K562 (cell line): ENCODE measurements at regions not wholly inside any gene's neighbourhood (a gene's known extent, or its start where the extent isn't known, plus 50 kb on each side); places are given as distances from the start of the nearest gene placed in this dataset.

Source experiments
- ATAC-seq: fragments of 200-7000 bp; cut with Tn5 transposase; 3 replicates; pipeline ENCODE4 v1.9.1; 2020; ENCODE audit warnings: moderate library complexity
- BruUV-seq: library from RNA; stranded (reverse); fragments of 400-500 nt; replicated peaks from 2 replicates; lab custom pipeline; 2021; lab: Mats Ljungman, UMichigan
- CTCF ChIA-PET: fragments of 300-600 bp; formaldehyde crosslinking; extraction: SDS; loops from one replicate; lab custom pipeline; 2021; ENCODE audit warnings: low intra/inter-chr PET ratio; lab: Yijun Ruan, JAX
- POLR2A ChIA-PET: fragments of 300-600, 350-650 bp; sonication (Branson Sonifier 250); formaldehyde crosslinking; extraction: SDS; loops from one replicate; lab custom pipeline; 2021; ENCODE audit warnings: antibody characterized with exemption, inconsistent platforms; lab: Yijun Ruan, JAX
- DNase-seq, 4 experiments: peaks; one replicate each; pipeline versions ENCODE4 v3.0.0 to v3.0.0-alpha.2; 2011 to 2018; ENCODE audit warnings: low spot score in 3 of 4, mixed read lengths in 3 of 4; ENCODE audit errors: extremely low read depth in 1 of 4
- FAIRE-seq: peaks from 2 replicates; lab custom pipeline; 2011; peaks lifted over from hg19 to GRCh38; lab: Jason Lieb, UNC
- H2AFZ ChIP-seq: 2 replicates; pipeline ENCODE4 v1.6.0; 2011; ENCODE audit warnings: low read depth, low read length, control low read depth, inconsistent platforms
- H3K27ac ChIP-seq: fragments of 200-600 bp; 3 replicates; pipeline ENCODE4 v1.8.0; 2011; ENCODE audit warnings: low read depth, mild to moderate bottlenecking, control low read depth, inconsistent platforms, low read length, moderate library complexity, mixed read lengths; ENCODE audit errors: extremely low read depth
- H3K27me3 ChIP-seq, 2 experiments: fragments of 300-600 bp in 1 of 2; 2 replicates in 1 of 2; 3 replicates in 1 of 2; pipeline versions ENCODE4 v1.6.0 to v1.8.0; 2011; ENCODE audit warnings: inconsistent platforms in 2 of 2, low read length in 2 of 2, mild to moderate bottlenecking in 1 of 2, mixed read lengths in 1 of 2, moderate library complexity in 1 of 2; ENCODE audit not compliant: control insufficient read depth in 2 of 2, insufficient read depth in 2 of 2
- H3K36me3 ChIP-seq: fragments of 300-600 bp; 3 replicates; pipeline ENCODE4 v1.8.0; 2011; ENCODE audit warnings: mild to moderate bottlenecking, low read length, inconsistent platforms; ENCODE audit not compliant: control insufficient read depth, insufficient read depth
- H3K4me1 ChIP-seq, 2 experiments: fragments of 200-600 bp in 1 of 2; replicated peaks in 1 of 2; 2 replicates in 1 of 2; 3 replicates in 1 of 2; pipeline versions ENCODE4 v1.5.1 to v1.8.0; 2011; ENCODE audit warnings: inconsistent platforms in 2 of 2, low read length in 2 of 2, mild to moderate bottlenecking in 1 of 2, mixed read lengths in 1 of 2, moderate library complexity in 1 of 2; ENCODE audit not compliant: control insufficient read depth in 2 of 2, insufficient read depth in 2 of 2
- H3K4me2 ChIP-seq: 2 replicates; pipeline ENCODE4 v1.6.1; 2011; ENCODE audit warnings: low read length, control low read depth, inconsistent platforms, mixed read lengths; ENCODE audit not compliant: insufficient read depth
- H3K4me3 ChIP-seq: fragments of 200-600 bp; sonication (generic), shearing (Covaris generic); 2 replicates; pipeline ENCODE4 v1.5.1; 2016; ENCODE audit warnings: control low read depth, inconsistent platforms
- H3K79me2 ChIP-seq: fragments of 200-600 bp; 3 replicates; pipeline ENCODE4 v1.8.0; 2011; ENCODE audit warnings: low read length, inconsistent platforms; ENCODE audit not compliant: control insufficient read depth, insufficient read depth
- H3K9ac ChIP-seq, 2 experiments: 2 replicates each; pipeline versions ENCODE4 v1.6.0 to v1.6.1; 2011; ENCODE audit warnings: low read depth in 2 of 2, low read length in 2 of 2, control low read depth in 1 of 2, inconsistent platforms in 1 of 2, mild to moderate bottlenecking in 1 of 2, mixed read lengths in 1 of 2; ENCODE audit not compliant: insufficient read depth in 1 of 2
- H3K9me1 ChIP-seq: one replicate; pipeline ENCODE4 v1.6.0; 2011; ENCODE audit warnings: inconsistent platforms, mild to moderate bottlenecking, low read length, moderate library complexity; ENCODE audit not compliant: control insufficient read depth, insufficient read depth
- H3K9me3 ChIP-seq: replicated peaks from 2 replicates; pipeline ENCODE4 v1.5.1; 2011; ENCODE audit warnings: low read depth, low read length, inconsistent platforms; ENCODE audit not compliant: control insufficient read depth, insufficient read depth
- H4K20me1 ChIP-seq: replicated peaks from 2 replicates; pipeline ENCODE4 v1.6.1; 2011; ENCODE audit warnings: low read length, inconsistent platforms, mixed read lengths; ENCODE audit not compliant: control insufficient read depth, insufficient read depth
- BRF1 ChIP-seq: IDR thresholded peaks from 3 replicates; pipeline ENCODE4 v1.6.1; 2011; ENCODE audit warnings: borderline replicate concordance, mild to moderate bottlenecking; ENCODE audit not compliant: insufficient read length; ENCODE audit errors: extremely low read depth
- CBX5 ChIP-seq: IDR thresholded peaks from 2 replicates; pipeline ENCODE4 v1.6.1; 2014; ENCODE audit warnings: low read depth, borderline replicate concordance
- HES1 ChIP-seq: fragments of 450-650 bp; IDR thresholded peaks from 2 replicates; pipeline ENCODE4 v1.6.1; 2016; ENCODE audit warnings: low read depth, mild to moderate bottlenecking, moderate library complexity
- LARP7 ChIP-seq: fragments of 450-650 bp; IDR thresholded peaks from 2 replicates; pipeline ENCODE4 v1.6.1; 2016
- MXD1 ChIP-seq: fragments of 250-450 bp; sonication (Bioruptor Pico); IDR thresholded peaks from 2 replicates; pipeline ENCODE4 v1.8.0; 2021; ENCODE audit warnings: borderline replicate concordance, mild to moderate bottlenecking, moderate library complexity; ENCODE audit not compliant: poor library complexity, severe bottlenecking
- NEUROD1 ChIP-seq: fragments of 150-350 bp; IDR thresholded peaks from 2 replicates; pipeline ENCODE4 v1.6.1; 2014; ENCODE audit warnings: borderline replicate concordance, low read length, low read depth; ENCODE audit not compliant: partially characterized antibody
- RBM15 ChIP-seq: fragments of 200-400 bp; formaldehyde crosslinking; IDR thresholded peaks from 2 replicates; pipeline ENCODE4 v1.6.1; 2018; ENCODE audit warnings: mild to moderate bottlenecking, low read length, moderate library complexity; ENCODE audit not compliant: insufficient read depth
- RFX5 ChIP-seq: IDR thresholded peaks from 2 replicates; pipeline ENCODE4 v1.6.1; 2011; ENCODE audit warnings: low read depth, mild to moderate bottlenecking, improper control_type of control experiment, low read length
- RFX7 ChIP-seq: fragments of 250-450 bp; sonication (Bioruptor Pico); IDR thresholded peaks from 2 replicates; pipeline ENCODE4 v1.5.1; 2021; ENCODE audit warnings: mild to moderate bottlenecking
- SMAD1 ChIP-seq: fragments of 150-350 bp; IDR thresholded peaks from 2 replicates; pipeline ENCODE4 v1.6.1; 2014; ENCODE audit warnings: low read length, low read depth; ENCODE audit not compliant: partially characterized antibody
- SMARCC2 ChIP-seq: fragments of 450-650 bp; IDR thresholded peaks from 2 replicates; pipeline ENCODE4 v1.6.1; 2017; ENCODE audit warnings: antibody characterized with exemption, moderate library complexity, mild to moderate bottlenecking, low read depth
- XRCC5 ChIP-seq: fragments of 200-400 bp; formaldehyde crosslinking; IDR thresholded peaks from 2 replicates; pipeline ENCODE4 v1.6.1; 2017; ENCODE audit warnings: low read depth, mild to moderate bottlenecking, low read length
- ZNF165 ChIP-seq: fragments of 250-450 bp; sonication (Bioruptor Pico); IDR thresholded peaks from 2 replicates; pipeline ENCODE4 v1.4.0; 2020; ENCODE audit warnings: borderline replicate concordance
- ZNF354B ChIP-seq: fragments of 250-450 bp; sonication (Bioruptor Pico); IDR thresholded peaks from 2 replicates; pipeline ENCODE4 v1.4.0; 2020
- ZNF584 ChIP-seq: fragments of 200-800 bp; sonication (Bioruptor generic); IDR thresholded peaks from 2 replicates; pipeline ENCODE4 v1.6.1; 2016; ENCODE audit warnings: low read depth, mild to moderate bottlenecking, missing genetic modification characterization, missing compliant biosample characterization
- WGBS: fragments of 100-300 bp; shearing (Covaris generic); methylation state at CpG from one replicate; pipeline ENCODE4 v1.1.6; 2016; ENCODE audit warnings: low coverage, mixed read lengths; ENCODE audit not compliant: insufficient coverage; ENCODE audit errors: missing lambda C conversion rate; 5-methylcytosine and 5-hydroxymethylcytosine counted together
- in situ Hi-C: fragments of 300-500 bp; cut with MboI; formaldehyde crosslinking; loops from 4 replicates; pipeline ENCODE4 v1.15.0; 2018; ENCODE audit warnings: inconsistent platforms, mixed read lengths
- intact Hi-C: fragments of 100-400 bp; cut with micrococcal nuclease; formaldehyde crosslinking; loops from 2 replicates; pipeline ENCODE4 v1.14.2; 2022
- TF ChIP-seq, protein P1 (sequence below): fragments of 450-650 bp; conservative IDR thresholded peaks from 2 replicates; pipeline ENCODE4 v1.6.1; 2016; ENCODE audit warnings: missing genetic modification characterization, low read depth, mild to moderate bottlenecking, missing compliant biosample characterization, moderate library complexity
- TF ChIP-seq, protein P2 (sequence below): fragments of 250-450 bp; sonication (Bioruptor Pico); IDR thresholded peaks from 2 replicates; pipeline ENCODE4 v1.4.0; 2020; ENCODE audit warnings: mild to moderate bottlenecking, moderate library complexity

DNA sequence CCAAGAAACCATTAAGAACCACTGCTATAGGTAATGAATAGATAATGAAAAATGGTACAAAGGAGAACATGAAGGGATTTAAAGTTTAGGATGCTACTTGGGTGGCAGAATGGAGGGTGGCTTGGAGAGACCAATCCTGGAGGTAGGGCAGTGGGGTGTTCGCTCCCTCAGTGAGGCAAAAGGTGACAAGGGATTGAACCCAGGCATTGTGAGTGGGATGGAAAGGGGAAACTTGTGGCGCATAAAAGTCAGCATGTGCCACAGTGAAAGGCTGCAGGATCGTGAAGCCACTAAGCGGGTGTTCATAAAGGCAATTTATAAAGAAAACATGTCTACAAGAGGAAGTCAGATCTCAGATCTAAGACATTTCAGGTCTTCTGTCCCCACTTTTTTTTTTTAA, 76.7 kb upstream of the SLC38A2 start:
- DNase-seq = no peak
- H3K79me2 ChIP-seq = no peaks in the 10 kb centered on the region
- H3K9ac ChIP-seq = no peak overlapping the region
- TF ChIP-seq, protein P1, sequence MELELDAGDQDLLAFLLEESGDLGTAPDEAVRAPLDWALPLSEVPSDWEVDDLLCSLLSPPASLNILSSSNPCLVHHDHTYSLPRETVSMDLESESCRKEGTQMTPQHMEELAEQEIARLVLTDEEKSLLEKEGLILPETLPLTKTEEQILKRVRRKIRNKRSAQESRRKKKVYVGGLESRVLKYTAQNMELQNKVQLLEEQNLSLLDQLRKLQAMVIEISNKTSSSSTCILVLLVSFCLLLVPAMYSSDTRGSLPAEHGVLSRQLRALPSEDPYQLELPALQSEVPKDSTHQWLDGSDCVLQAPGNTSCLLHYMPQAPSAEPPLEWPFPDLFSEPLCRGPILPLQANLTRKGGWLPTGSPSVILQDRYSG = no peak
- TF ChIP-seq RFX7 (CRISPR knock-in tag) = no peak
- TF ChIP-seq SMAD1 = no peak
- no peak for TF ChIP-seq LARP7
- no peak for TF ChIP-seq HES1
- TF ChIP-seq ZNF354B (CRISPR knock-in tag) = no peak
- no peak for TF ChIP-seq XRCC5
- TF ChIP-seq RBM15 = no peak
- TF ChIP-seq BRF1 = no peak
- no peak for TF ChIP-seq NEUROD1
- TF ChIP-seq, protein P2, sequence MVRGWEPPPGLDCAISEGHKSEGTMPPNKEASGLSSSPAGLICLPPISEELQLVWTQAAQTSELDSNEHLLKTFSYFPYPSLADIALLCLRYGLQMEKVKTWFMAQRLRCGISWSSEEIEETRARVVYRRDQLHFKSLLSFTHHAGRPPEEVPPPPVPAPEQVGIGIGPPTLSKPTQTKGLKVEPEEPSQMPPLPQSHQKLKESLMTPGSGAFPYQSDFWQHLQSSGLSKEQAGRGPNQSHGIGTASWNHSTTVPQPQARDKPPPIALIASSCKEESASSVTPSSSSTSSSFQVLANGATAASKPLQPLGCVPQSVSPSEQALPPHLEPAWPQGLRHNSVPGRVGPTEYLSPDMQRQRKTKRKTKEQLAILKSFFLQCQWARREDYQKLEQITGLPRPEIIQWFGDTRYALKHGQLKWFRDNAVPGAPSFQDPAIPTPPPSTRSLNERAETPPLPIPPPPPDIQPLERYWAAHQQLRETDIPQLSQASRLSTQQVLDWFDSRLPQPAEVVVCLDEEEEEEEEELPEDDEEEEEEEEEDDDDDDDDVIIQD = no peak
- TF ChIP-seq ZNF584 (CRISPR knock-in tag) = no peak
- TF ChIP-seq CBX5 = no peak
- TF ChIP-seq ZNF165 (CRISPR knock-in tag) = no peak
- no peak for TF ChIP-seq SMARCC2
- no peak for TF ChIP-seq RFX5
- TF ChIP-seq MXD1 (CRISPR knock-in tag) = no peak
- TF ChIP-seq, all 486 proteins: peak for 0
- Histone ChIP-seq H3K9me3 (no peaks in the 10 kb centered on the region), H3K4me2 (no peak overlapping the region), H3K4me1 (peaks cover 10 to 39% of the 10 kb centered on the region in 2 experiments), H2AFZ (no peak overlapping the region), H3K27ac (no peak overlapping the region), H3K27me3 (no peaks in the 10 kb centered on the region), H3K4me3 (no peak overlapping the region), H3K36me3 (no peaks in the 10 kb centered on the region), H3K9me1 (no peaks in the 10 kb centered on the region), H4K20me1 (no peaks in the 10 kb centered on the region)
- WGBS = 92% methylated on average over 4 of the region's 4 CpGs
- no peak for ATAC-seq
- ChIA-PET POLR2A (no interaction called here), CTCF (no interaction called here)
- no TSS peak for BruUV-seq
- intact Hi-C loops (no loop called here), in situ Hi-C loops (no loop called here)
- FAIRE-seq = no peak
